RWPE2 (cell line): ENCODE measurements at regions not wholly inside any gene's neighbourhood (a gene's known extent, or its start where the extent isn't known, plus 50 kb on each side); places are given as distances from the start of the nearest gene placed in this dataset.

ENCODE experiments used
- ATAC-seq: fragments of 200-7000 bp; cut with Tn5 transposase; 3 replicates; pipeline ENCODE4 v1.9.1; 2021; ENCODE audit warnings: low read depth
- DNase-seq: peaks from one replicate; pipeline ENCODE4 v3.0.0-alpha.2; 2020; ENCODE audit warnings: low spot score
- H3K27ac ChIP-seq: fragments of 450-650 bp; 2 replicates; pipeline ENCODE4 v1.5.1; 2017; ENCODE audit warnings: mild to moderate bottlenecking; ENCODE audit not compliant: poor library complexity, severe bottlenecking
- H3K27me3 ChIP-seq: fragments of 250-450 bp; sonication (Bioruptor Pico); 2 replicates; pipeline ENCODE4 v1.5.1; 2021; ENCODE audit warnings: mild to moderate bottlenecking, moderate library complexity; ENCODE audit not compliant: insufficient read depth, poor library complexity, severe bottlenecking
- H3K36me3 ChIP-seq: fragments of 250-450 bp; sonication (Bioruptor Pico); 2 replicates; pipeline ENCODE4 v1.5.1; 2020; ENCODE audit warnings: low read depth, mild to moderate bottlenecking, moderate library complexity
- H3K4me1 ChIP-seq: fragments of 250-450 bp; sonication (Bioruptor Pico); 2 replicates; pipeline ENCODE4 v1.5.1; 2021; ENCODE audit warnings: mild to moderate bottlenecking, moderate library complexity; ENCODE audit not compliant: insufficient read depth, poor library complexity, severe bottlenecking
- H3K4me3 ChIP-seq: fragments of 250-450 bp; sonication (Bioruptor Pico); 2 replicates; pipeline ENCODE4 v1.5.1; 2021; ENCODE audit warnings: mild to moderate bottlenecking, moderate library complexity; ENCODE audit not compliant: severe bottlenecking
- H3K9me3 ChIP-seq: fragments of 250-450 bp; sonication (Bioruptor Pico); 2 replicates; pipeline ENCODE4 v1.5.1; 2021; ENCODE audit warnings: mild to moderate bottlenecking, moderate library complexity; ENCODE audit not compliant: severe bottlenecking
- TF ChIP-seq, protein P1 (sequence below): fragments of 450-650 bp; IDR thresholded peaks from one replicate; pipeline ENCODE4 v1.5.1; 2017; ENCODE audit warnings: mild to moderate bottlenecking, moderate library complexity; ENCODE audit not compliant: poor library complexity, severe bottlenecking

DNA sequence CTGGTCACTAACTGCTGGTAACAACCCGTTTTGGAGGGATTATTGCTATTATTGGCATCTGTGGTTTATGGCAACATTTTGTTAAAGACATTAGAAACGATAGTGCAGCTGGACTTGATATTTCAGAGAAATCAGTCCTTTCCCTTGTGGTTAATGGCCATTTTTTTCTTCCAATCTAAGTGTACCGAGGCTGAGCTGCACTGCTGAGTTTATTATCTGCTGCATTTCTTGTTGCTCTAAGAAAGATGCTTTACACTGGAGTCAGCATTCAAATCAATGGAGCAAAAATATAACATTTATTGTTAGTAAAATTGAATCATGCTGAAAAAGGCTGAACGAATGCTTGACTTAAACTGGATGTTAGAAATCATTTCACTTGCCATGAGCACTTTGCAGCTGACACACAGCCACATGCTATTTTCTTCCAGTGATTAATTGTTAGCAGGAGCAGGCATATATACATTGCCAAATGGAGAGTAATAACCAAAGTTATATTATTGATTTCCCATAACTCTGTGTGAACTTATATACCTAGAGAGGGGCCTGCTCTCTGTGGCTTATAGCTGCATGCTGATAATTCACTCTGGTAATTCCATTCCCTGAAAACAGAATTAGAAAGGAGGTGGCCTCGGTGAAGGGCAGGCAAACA lies 66.5 kb upstream of the TTC29 start:
- Histone ChIP-seq H3K4me1 (no peaks in the 10 kb centered on the region), H3K4me3 (no peak overlapping the region), H3K36me3 (no peaks in the 10 kb centered on the region), H3K9me3 (no peaks in the 10 kb centered on the region), H3K27me3 (no peaks in the 10 kb centered on the region), H3K27ac (no peak overlapping the region)
- ATAC-seq (no peak), DNase-seq (no peak)
- TF ChIP-seq, protein P1, sequence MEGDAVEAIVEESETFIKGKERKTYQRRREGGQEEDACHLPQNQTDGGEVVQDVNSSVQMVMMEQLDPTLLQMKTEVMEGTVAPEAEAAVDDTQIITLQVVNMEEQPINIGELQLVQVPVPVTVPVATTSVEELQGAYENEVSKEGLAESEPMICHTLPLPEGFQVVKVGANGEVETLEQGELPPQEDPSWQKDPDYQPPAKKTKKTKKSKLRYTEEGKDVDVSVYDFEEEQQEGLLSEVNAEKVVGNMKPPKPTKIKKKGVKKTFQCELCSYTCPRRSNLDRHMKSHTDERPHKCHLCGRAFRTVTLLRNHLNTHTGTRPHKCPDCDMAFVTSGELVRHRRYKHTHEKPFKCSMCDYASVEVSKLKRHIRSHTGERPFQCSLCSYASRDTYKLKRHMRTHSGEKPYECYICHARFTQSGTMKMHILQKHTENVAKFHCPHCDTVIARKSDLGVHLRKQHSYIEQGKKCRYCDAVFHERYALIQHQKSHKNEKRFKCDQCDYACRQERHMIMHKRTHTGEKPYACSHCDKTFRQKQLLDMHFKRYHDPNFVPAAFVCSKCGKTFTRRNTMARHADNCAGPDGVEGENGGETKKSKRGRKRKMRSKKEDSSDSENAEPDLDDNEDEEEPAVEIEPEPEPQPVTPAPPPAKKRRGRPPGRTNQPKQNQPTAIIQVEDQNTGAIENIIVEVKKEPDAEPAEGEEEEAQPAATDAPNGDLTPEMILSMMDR = no peak

DNA sequence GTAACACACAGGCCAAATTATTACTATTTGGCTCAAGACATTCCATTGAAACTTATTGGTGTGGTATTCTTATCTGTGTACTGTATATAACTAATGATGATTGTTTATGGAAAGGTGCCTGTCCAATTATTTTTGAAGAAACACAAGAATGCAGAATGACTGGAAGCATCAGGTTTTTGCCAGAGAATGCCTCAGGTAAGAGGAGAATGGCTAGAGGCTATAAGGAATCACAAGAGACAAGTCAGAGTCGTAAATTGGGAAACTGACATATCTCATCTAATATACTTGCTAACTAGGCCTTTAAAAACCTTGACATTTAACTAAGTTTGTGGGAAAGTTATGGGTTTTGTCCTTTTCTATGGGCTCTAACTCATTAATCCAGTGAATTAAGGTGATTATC lies 69.3 kb upstream of the TTC29 start:
- Histone ChIP-seq H3K9me3 (no peaks in the 10 kb centered on the region), H3K27ac (no peak overlapping the region), H3K4me3 (no peak overlapping the region), H3K27me3 (no peaks in the 10 kb centered on the region), H3K4me1 (no peaks in the 10 kb centered on the region), H3K36me3 (no peaks in the 10 kb centered on the region)
- ATAC-seq (no peak), DNase-seq (no peak)
- TF ChIP-seq, protein P1 = no peak

DNA sequence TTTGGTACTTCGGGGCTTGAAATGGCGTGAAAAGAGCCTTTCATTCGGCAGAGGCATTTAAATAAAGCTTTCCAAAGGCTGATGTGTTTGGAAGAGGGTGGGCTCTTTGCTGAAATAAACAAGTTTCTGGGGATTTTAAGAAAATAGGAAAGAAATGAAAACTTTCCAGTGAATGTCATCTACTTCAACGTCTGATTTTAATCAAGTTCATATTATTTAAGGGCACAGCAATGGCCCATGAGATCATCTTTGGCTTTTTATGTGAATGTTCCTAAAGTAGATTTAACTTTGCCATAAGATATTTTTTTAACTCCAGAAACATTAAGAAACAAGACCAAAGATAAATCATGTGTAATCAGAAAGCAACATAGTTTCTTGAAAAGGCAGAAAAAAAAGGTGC lies 69.8 kb upstream of the TTC29 start:
- H3K27me3 ChIP-seq = no peaks in the 10 kb centered on the region
- H3K27ac ChIP-seq = no peak overlapping the region
- ATAC-seq (no peak), DNase-seq (no peak)
- H3K4me1 ChIP-seq = no peaks in the 10 kb centered on the region
- H3K36me3 ChIP-seq = no peaks in the 10 kb centered on the region
- TF ChIP-seq, protein P1 = no peak
- no peaks in the 10 kb centered on the region for H3K9me3 ChIP-seq
- H3K4me3 ChIP-seq = no peak overlapping the region

DNA sequence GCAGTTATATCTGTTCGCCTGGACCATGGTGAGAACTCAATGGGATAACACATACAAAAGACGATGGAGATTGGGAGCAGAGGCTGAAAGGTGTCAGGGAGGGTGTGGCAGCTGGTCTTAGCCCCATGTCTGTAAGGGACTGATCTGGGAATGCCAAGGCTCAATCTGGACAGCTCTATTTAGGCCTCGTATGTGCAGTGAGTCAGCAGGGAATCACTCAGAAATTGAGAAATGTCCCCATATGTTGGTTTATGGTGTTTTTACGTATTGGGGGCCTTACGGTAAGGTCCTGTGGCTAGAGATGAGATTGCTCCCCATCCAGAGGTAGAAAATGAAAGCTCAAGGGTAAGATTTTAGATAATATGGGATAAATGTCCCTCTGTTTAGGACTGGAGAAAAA lies 71.4 kb upstream of the TTC29 start:
- Histone ChIP-seq H3K27me3 (no peaks in the 10 kb centered on the region), H3K27ac (no peak overlapping the region), H3K4me3 (no peak overlapping the region), H3K36me3 (no peaks in the 10 kb centered on the region), H3K4me1 (no peaks in the 10 kb centered on the region), H3K9me3 (no peaks in the 10 kb centered on the region)
- peak; percentile 49; the same call in 2 of the 3 replicates for ATAC-seq
- TF ChIP-seq, protein P1 = no peak
- DNase-seq = no peak

DNA sequence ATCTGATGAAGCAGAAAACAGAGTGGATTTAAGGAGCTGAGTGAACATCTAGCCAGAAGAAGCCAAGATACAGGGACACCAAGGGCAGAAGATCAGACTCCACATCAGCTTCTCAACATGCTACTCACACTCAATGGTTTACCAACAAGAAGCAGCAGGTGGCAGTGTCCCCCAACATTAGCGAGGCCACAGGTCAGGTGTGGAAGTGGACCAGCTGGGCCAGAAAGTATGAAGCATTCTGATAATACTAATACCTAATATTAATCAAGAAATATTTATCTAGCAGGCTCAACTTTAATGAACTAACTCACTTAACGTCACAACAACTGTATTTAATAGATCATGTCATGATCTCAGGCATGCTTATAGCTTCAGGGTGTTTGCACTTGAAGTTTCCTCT lies 73.4 kb upstream of the TTC29 start:
- DNase-seq (no peak), ATAC-seq (peak; percentile 66)
- TF ChIP-seq, protein P1 = peak; percentile 56
- no peak overlapping the region for H3K27ac ChIP-seq
- no peak overlapping the region for H3K4me3 ChIP-seq
- no peaks in the 10 kb centered on the region for H3K4me1 ChIP-seq
- no peaks in the 10 kb centered on the region for H3K36me3 ChIP-seq
- no peaks in the 10 kb centered on the region for H3K27me3 ChIP-seq
- H3K9me3 ChIP-seq = no peaks in the 10 kb centered on the region
